ENCODE measurements at regions not wholly inside any gene's neighbourhood (a gene's known extent, or its start where the extent isn't known, plus 50 kb on each side); places are given as distances from the start of the nearest gene placed in this dataset.

GRCh38 chr9:92242260-92243136, 51.0 kb downstream of the IARS1 start:
- Histone ChIP-seq H3K4me3 (ENCODE audit: low read length) (no peak overlapping the region), H3K79me2 (ENCODE audit: low read length) (no peaks in the 10 kb centered on the region), H3K9ac (ENCODE audit: low read length) (no peak overlapping the region), H3K9me3 (ENCODE audit: low read length) (no peaks in the 10 kb centered on the region), H3K36me3 (ENCODE audit: low read depth, low read length) (peaks cover 74% of the 10 kb centered on the region), H3K4me1 (ENCODE audit: insufficient read depth, low read length) (0 out of 2 replicates have a peak, but pooled peaks cover 7% of the 10 kb centered on the region), H3K4me2 (ENCODE audit: low read length) (no peak overlapping the region), H3K9me2 (replicated peaks; ENCODE audit: low read length) (no peaks in the 10 kb centered on the region), H3F3A (ENCODE audit: low read length, unreplicated experiment) (no peaks in the 10 kb centered on the region), H2AFZ (ENCODE audit: low read length) (no peak overlapping the region), H4K20me1 (ENCODE audit: low read length) (no peaks in the 10 kb centered on the region), H3K27ac (ENCODE audit: low read length) (no peak overlapping the region), H3K27me3 (ENCODE audit: low read length) (no peaks in the 10 kb centered on the region)
- BruUV-seq (replicated peaks): no TSS peak
- POLR2A ChIA-PET (ENCODE audit: unreplicated experiment): no interaction called here
- ATAC-seq: no peak
- intact Hi-C loops (cut with micrococcal nuclease): no loop called here
- no peak for DNase-seq
- CTCF ChIA-PET: no interaction called here
- TF ChIP-seq EZH2phosphoT487 (IDR thresholded peaks at IDR 0.05; ENCODE audit: borderline replicate concordance, low read length) (no peak), CTCF (conservative IDR thresholded peaks at IDR 0.05; ENCODE audit: low read depth, low read length) (peak; percentile 43; the same call in 1 of the 2 replicates)

GRCh38 chr9:92236915-92237314, 56.6 kb downstream of the IARS1 start:
- H3K4me3 ChIP-seq (ENCODE audit: low read length): no peak overlapping the region
- no peak for ATAC-seq
- H3K9me3 ChIP-seq (ENCODE audit: low read length): no peaks in the 10 kb centered on the region
- H3K27ac ChIP-seq (ENCODE audit: low read length): no peak overlapping the region
- H3K36me3 ChIP-seq (ENCODE audit: low read depth, low read length): peaks cover 41% of the 10 kb centered on the region
- no peak for DNase-seq
- no peak overlapping the region for H3K9ac ChIP-seq (ENCODE audit: low read length)
- no peaks in the 10 kb centered on the region for H3K79me2 ChIP-seq (ENCODE audit: low read length)
- CTCF ChIA-PET: no interaction called here
- POLR2A ChIA-PET (ENCODE audit: unreplicated experiment): interaction anchor here (0.5 kb wide), 1 partner anchor 55 kb away, joined by 3 read pairs; no protein-coding TSS in a partner anchor
- intact Hi-C loops (cut with micrococcal nuclease): loop anchor here (5.0 kb wide), 1 partner anchor 45 kb away; no protein-coding TSS in a partner anchor
- no peaks in the 10 kb centered on the region for H4K20me1 ChIP-seq (ENCODE audit: low read length)
- no TSS peak for BruUV-seq (replicated peaks)
- H3K4me1 ChIP-seq (ENCODE audit: insufficient read depth, low read length): no peaks in the 10 kb centered on the region
- no peaks in the 10 kb centered on the region for H3F3A ChIP-seq (ENCODE audit: low read length, unreplicated experiment)
- no peak overlapping the region for H2AFZ ChIP-seq (ENCODE audit: low read length)
- H3K4me2 ChIP-seq (ENCODE audit: low read length): no peak overlapping the region
- TF ChIP-seq CTCF (conservative IDR thresholded peaks at IDR 0.05; ENCODE audit: low read depth, low read length) (no peak), EZH2 (IDR thresholded peaks at IDR 0.05; ENCODE audit: low read length, unreplicated experiment) (no peak), EZH2phosphoT487 (IDR thresholded peaks at IDR 0.05; ENCODE audit: borderline replicate concordance, low read length) (no peak)
- no peaks in the 10 kb centered on the region for H3K27me3 ChIP-seq (ENCODE audit: low read length)
- H3K9me2 ChIP-seq (replicated peaks; ENCODE audit: low read length): no peaks in the 10 kb centered on the region

GRCh38 chr9:92236465-92236864, 57.0 kb downstream of the IARS1 start:
- Histone ChIP-seq H3K27me3 (ENCODE audit: low read length) (no peaks in the 10 kb centered on the region), H3K4me3 (ENCODE audit: low read length) (no peak overlapping the region), H3K36me3 (ENCODE audit: low read depth, low read length) (peaks cover 36% of the 10 kb centered on the region), H2AFZ (ENCODE audit: low read length) (no peak overlapping the region), H3K9me3 (ENCODE audit: low read length) (no peaks in the 10 kb centered on the region), H3K9me2 (replicated peaks; ENCODE audit: low read length) (no peaks in the 10 kb centered on the region), H3K79me2 (ENCODE audit: low read length) (no peaks in the 10 kb centered on the region), H3K4me1 (ENCODE audit: insufficient read depth, low read length) (no peaks in the 10 kb centered on the region), H4K20me1 (ENCODE audit: low read length) (no peaks in the 10 kb centered on the region), H3K27ac (ENCODE audit: low read length) (no peak overlapping the region), H3K9ac (ENCODE audit: low read length) (no peak overlapping the region), H3K4me2 (ENCODE audit: low read length) (no peak overlapping the region), H3F3A (ENCODE audit: low read length, unreplicated experiment) (no peaks in the 10 kb centered on the region)
- TF ChIP-seq EZH2 (IDR thresholded peaks at IDR 0.05; ENCODE audit: low read length, unreplicated experiment) (no peak), CTCF (conservative IDR thresholded peaks at IDR 0.05; ENCODE audit: low read depth, low read length) (no peak), EZH2phosphoT487 (IDR thresholded peaks at IDR 0.05; ENCODE audit: borderline replicate concordance, low read length) (no peak)
- no TSS peak for BruUV-seq (replicated peaks)
- POLR2A ChIA-PET (ENCODE audit: unreplicated experiment): no interaction called here
- CTCF ChIA-PET: no interaction called here
- ATAC-seq (no peak), DNase-seq (no peak)
- intact Hi-C loops (cut with micrococcal nuclease): loop anchor here (5.0 kb wide), 1 partner anchor 46 kb away; no protein-coding TSS in a partner anchor
